ENCODE measurements at regions not wholly inside any gene's neighbourhood (a gene's known extent, or its start where the extent isn't known, plus 50 kb on each side); places are given as distances from the start of the nearest gene placed in this dataset.

GRCh38 chr2:215498431-215498830 lies 62.6 kb upstream of the FN1 start (continued):
- TF ChIP-seq, protein P1, sequence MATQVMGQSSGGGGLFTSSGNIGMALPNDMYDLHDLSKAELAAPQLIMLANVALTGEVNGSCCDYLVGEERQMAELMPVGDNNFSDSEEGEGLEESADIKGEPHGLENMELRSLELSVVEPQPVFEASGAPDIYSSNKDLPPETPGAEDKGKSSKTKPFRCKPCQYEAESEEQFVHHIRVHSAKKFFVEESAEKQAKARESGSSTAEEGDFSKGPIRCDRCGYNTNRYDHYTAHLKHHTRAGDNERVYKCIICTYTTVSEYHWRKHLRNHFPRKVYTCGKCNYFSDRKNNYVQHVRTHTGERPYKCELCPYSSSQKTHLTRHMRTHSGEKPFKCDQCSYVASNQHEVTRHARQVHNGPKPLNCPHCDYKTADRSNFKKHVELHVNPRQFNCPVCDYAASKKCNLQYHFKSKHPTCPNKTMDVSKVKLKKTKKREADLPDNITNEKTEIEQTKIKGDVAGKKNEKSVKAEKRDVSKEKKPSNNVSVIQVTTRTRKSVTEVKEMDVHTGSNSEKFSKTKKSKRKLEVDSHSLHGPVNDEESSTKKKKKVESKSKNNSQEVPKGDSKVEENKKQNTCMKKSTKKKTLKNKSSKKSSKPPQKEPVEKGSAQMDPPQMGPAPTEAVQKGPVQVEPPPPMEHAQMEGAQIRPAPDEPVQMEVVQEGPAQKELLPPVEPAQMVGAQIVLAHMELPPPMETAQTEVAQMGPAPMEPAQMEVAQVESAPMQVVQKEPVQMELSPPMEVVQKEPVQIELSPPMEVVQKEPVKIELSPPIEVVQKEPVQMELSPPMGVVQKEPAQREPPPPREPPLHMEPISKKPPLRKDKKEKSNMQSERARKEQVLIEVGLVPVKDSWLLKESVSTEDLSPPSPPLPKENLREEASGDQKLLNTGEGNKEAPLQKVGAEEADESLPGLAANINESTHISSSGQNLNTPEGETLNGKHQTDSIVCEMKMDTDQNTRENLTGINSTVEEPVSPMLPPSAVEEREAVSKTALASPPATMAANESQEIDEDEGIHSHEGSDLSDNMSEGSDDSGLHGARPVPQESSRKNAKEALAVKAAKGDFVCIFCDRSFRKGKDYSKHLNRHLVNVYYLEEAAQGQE (IDR thresholded peaks at IDR 0.05; ENCODE audit: borderline replicate concordance in 1 of 2, low read depth in 1 of 2, low read length in 2 of 2): no peak; a peak in 1 of 4 replicates
- TF ChIP-seq TRIM22 (IDR thresholded peaks at IDR 0.05) (no peak), NR1H2 (CRISPR knock-in tag; IDR thresholded peaks at IDR 0.05; ENCODE audit: borderline replicate concordance, low read depth) (no peak), ZNF616 (CRISPR knock-in tag; IDR thresholded peaks at IDR 0.05; ENCODE audit: low read depth) (no peak), MAFK (conservative IDR thresholded peaks at IDR 0.05 in 1 of 2, IDR thresholded peaks at IDR 0.05 in 1 of 2; ENCODE audit: low read length in 2 of 2) (no peak), HNRNPUL1 (IDR thresholded peaks at IDR 0.05; ENCODE audit: low read depth, low read length) (no peak), ZNF20 (CRISPR knock-in tag; IDR thresholded peaks at IDR 0.05) (no peak), THYN1 (CRISPR knock-in tag; IDR thresholded peaks at IDR 0.05; ENCODE audit: borderline replicate concordance, low read depth) (no peak), ZC3H13 (CRISPR knock-in tag; IDR thresholded peaks at IDR 0.05) (no peak), IRX3 (CRISPR knock-in tag; IDR thresholded peaks at IDR 0.05; ENCODE audit: borderline replicate concordance, low read depth) (no peak), AGO2 (optimal IDR thresholded peaks at IDR 0.05; ENCODE audit: low read depth, low read length) (no peak), HOXA3 (CRISPR knock-in tag; IDR thresholded peaks at IDR 0.05) (peak; percentile 68; the same call in 1 of the 2 replicates), NRL (CRISPR knock-in tag; IDR thresholded peaks at IDR 0.05; ENCODE audit: borderline replicate concordance) (no peak), AHR (CRISPR knock-in tag; IDR thresholded peaks at IDR 0.05) (no peak), DRAP1 (CRISPR knock-in tag; IDR thresholded peaks at IDR 0.05) (peak; percentile 63), JUNB (CRISPR knock-in tag; IDR thresholded peaks at IDR 0.05; ENCODE audit: borderline replicate concordance) (no peak), ATF5 (CRISPR knock-in tag; IDR thresholded peaks at IDR 0.05; ENCODE audit: low read depth) (no peak), ZBTB3 (CRISPR knock-in tag; IDR thresholded peaks at IDR 0.05; ENCODE audit: borderline replicate concordance, low read depth) (no peak), BRCA1 (CRISPR knock-in tag; IDR thresholded peaks at IDR 0.05) (no peak), ZNF430 (CRISPR knock-in tag; IDR thresholded peaks at IDR 0.05) (no peak)
- TF ChIP-seq, protein P2, sequence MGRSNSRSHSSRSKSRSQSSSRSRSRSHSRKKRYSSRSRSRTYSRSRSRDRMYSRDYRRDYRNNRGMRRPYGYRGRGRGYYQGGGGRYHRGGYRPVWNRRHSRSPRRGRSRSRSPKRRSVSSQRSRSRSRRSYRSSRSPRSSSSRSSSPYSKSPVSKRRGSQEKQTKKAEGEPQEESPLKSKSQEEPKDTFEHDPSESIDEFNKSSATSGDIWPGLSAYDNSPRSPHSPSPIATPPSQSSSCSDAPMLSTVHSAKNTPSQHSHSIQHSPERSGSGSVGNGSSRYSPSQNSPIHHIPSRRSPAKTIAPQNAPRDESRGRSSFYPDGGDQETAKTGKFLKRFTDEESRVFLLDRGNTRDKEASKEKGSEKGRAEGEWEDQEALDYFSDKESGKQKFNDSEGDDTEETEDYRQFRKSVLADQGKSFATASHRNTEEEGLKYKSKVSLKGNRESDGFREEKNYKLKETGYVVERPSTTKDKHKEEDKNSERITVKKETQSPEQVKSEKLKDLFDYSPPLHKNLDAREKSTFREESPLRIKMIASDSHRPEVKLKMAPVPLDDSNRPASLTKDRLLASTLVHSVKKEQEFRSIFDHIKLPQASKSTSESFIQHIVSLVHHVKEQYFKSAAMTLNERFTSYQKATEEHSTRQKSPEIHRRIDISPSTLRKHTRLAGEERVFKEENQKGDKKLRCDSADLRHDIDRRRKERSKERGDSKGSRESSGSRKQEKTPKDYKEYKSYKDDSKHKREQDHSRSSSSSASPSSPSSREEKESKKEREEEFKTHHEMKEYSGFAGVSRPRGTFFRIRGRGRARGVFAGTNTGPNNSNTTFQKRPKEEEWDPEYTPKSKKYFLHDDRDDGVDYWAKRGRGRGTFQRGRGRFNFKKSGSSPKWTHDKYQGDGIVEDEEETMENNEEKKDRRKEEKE (IDR thresholded peaks at IDR 0.05): no peak

Measured in HepG2 (cell line).